GM18858 (cell line): ENCODE measurements at regions not wholly inside any gene's neighbourhood (a gene's known extent, or its start where the extent isn't known, plus 50 kb on each side); places are given as distances from the start of the nearest gene placed in this dataset.
"Not testable (repeated sequence)": the region's sequence is repeated elsewhere in the genome, so short reads cannot be mapped to it uniquely, and the experiment has no call there.

Experiments
- ATAC-seq: cut with Tn5 transposase; IDR thresholded peaks from one replicate; pipeline ENCODE4 v1.9.1; 2021; ENCODE audit not compliant: unreplicated experiment

DNA sequence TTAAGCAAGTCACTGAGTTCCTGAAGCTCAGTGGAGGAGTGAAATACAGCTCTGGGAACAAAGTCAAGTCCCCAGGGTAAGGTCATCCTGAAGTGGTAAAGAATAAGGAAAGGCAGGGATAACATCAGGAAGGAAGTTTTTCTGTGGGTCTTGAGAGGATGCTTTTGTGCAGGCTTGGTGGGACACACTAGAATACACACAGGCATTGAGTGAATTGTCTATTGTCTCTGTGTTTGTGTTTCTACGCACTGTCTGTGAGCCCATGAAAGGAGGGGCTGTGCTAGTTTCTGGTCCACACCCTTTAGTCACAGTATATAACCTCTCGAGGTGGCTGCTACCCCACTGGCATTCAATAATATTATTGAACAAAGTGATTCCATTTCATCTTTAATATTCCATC, 95.8 kb upstream of the ABCB5 start:
- ATAC-seq: no peak

DNA sequence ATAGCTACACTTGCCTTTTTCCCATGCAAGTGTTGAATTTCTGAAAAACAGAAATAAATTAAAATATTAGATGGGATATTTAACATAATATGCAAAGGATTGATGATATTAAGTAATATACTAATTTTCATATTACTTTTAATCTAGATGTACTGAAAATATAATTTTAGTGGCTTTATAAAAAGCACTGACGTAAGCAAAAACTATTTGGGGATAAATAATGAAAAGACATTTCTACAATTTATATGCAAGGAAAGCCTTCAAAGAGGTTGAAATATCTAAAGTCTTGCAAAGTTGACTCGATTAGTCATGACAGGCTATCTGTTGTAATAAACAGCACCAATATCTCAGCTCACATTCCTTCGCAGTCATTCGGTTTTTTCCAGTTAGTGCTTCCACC, 94.9 kb upstream of the ABCB5 start:
- ATAC-seq: no peak

DNA sequence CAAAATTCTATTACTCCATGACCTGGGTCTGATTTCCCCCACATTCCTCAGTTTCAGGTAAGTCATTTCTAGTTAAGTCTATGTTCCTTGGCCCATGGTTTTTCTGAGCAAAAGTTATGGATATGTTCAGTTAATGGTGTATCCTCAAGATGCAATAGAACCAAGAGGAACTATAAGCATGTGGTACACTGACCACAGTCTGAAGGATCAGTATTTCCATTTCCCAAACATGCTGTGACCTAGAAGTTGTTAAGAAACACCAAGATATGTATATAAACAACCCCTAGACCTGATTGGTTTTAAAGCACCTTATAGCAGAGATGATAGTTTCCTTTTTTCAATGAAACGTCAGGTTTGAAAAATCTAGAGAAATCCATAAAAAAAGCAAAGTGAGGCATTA, 94.2 kb upstream of the ABCB5 start:
- no peak for ATAC-seq

DNA sequence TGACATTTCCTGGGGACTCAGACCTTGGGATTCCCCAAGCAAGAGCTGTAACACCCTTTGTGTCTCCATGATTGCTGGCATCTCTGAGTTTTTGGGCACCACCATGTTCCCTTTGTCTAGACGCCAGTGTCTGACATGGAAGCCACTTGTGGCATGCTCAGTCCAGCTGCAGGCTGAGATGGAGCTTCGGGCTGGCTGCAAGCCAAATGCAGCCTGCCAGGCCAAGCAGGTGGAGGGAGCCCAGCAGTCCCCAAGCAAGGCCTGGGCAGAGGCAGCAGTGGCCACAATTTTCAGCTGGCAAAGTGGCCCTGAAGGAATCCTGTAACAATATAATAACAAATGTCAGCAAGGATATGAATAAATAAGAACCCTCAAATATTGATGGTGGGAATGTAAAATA, 86.2 kb upstream of the ABCB5 start:
- ATAC-seq: no peak

DNA sequence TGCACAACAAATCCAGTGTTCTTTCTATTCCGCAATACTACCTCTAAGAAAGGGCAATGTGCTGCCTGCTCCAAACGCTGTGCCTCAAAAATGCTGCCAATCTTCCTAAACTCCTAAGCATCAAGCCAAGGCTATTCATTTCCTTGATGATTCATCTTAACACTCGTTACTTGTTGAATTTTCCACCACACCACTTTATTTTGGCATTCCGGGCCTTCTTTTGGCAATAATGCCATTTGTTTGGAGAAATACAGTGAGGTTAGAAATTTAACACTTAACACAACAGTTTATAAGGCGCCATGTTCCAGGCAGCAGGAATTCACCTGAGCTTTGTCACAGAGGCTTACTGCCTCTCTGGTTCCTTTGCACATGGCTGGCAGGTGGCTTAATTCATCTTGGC, 82.6 kb upstream of the ABCB5 start:
- no peak for ATAC-seq

DNA sequence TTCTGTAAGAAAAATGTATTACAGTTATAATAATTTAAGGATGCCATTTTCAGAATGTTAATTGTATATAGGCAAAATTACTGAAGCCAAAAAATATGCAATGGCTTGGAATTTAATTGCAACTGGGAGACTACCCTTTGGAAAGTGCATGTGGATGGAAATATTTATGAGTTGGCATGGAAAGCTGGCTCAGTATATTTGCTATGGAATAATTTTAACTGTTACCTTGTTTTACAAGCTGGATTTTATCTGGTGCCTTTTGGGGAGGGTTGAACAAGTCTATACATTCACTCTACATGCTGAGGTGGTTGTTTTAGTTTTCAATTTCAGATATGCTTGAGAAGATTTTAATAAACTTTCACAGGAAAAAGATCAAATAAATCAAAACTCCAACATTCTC, 80.9 kb upstream of the ABCB5 start:
- ATAC-seq: no peak

DNA sequence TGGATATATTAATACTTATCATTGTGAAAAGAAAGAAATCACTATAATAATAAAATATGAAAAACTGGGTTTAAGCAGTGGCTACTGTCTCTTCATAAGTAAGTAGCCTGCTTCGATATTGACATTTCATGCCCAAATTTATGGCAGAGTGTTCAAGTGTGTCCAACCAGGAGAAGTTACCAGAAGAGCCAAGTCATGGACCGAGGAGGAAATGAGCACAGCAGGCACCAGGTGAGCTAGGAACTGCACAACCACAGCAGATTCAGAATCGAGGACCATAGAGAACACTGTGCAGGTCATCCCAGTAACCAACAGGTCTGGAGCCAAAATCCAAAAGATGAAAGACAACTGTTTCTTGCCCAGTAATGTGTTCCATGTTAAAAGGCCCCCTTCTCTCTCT, 79.9 kb upstream of the ABCB5 start:
- ATAC-seq: no peak

DNA sequence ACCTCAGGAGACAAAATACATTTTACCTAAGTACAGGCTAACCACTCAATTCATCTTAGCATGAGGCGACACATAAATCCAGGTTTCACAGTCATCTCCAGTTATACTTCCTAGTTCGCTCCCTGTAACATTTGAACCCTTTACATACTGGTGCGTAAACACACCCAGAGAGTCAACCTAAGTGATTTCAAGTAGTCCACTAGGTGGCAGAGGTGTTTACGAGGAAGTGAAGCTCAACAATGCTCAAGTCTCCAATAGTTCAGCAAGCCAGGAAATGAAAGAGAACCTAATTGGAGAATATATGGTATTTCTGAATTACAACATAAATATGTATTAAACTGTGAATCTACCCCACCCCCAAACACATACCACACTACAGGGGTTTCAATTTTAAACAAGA, 76.3 kb upstream of the ABCB5 start:
- ATAC-seq: no peak

DNA sequence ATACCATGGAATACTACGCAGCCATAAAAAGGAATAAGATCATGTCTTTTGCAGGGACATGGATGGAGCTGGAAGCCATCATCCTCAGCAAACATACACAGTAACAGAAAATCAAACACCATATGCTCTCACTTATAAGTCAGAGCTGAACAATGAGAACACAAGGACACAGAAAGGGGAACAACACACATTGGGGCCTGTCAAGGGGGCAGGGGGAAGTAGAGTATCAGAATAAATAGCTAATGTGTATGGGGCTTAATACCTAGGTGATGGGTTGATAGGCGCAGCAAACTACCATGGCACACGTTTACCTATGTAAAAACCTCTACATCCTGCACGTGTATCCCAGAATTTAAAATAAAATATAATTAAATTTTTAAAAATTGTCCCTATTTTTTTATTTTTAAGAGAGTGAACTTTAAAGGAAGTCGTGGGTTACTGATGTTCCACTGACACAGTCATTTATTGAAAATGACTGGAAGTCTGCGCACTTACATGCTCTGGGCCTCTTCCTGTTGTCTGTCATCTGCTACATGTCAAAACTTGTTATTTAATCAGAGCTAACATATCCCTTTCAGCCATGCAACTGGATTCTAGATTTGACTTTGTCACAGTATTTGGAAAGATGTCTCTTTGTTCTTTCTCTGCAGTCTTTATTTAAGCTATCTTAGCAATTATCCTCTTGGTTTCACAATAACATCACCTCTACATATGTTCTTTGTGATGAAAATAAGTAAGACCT, 73.7 kb upstream of the ABCB5 start:
- peak; percentile 89 for ATAC-seq

DNA sequence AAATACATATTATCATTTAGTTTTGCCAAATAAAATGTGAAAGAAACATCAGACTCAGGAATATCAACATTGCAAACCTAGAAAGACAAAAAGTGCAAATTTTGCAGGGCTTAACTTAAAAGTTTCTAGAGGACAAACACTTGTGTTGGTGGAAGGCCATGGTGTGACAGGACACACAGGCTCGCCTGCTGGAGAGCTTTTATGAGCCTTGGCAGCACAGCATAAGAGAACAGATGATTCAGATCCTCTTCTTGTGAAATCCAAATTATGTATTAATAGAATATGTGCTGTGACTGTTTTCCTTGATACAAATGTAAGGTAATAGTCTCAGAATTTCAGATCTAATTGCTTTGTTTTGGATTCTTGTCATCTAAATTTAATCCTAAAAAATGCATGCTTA, 72.9 kb upstream of the ABCB5 start:
- no peak for ATAC-seq

DNA sequence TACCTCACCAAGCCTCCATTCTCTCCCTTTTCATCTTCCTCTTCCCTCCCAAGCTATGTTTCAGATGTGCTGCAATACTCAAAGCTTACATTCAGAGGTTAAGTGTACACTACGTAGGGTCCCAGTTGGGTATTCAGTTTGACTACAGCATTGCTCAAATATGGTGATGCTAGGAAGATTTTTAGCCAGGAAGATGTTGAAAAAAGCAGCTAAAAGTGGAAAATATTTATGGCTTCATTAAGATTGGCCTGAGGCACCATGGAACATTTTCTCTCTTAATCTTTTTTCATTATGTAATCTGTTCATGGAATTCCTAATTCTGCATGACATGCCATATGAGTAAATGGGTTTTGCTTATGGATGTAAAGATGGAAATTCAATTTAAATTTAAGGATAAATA, 72.0 kb upstream of the ABCB5 start:
- ATAC-seq: no peak

DNA sequence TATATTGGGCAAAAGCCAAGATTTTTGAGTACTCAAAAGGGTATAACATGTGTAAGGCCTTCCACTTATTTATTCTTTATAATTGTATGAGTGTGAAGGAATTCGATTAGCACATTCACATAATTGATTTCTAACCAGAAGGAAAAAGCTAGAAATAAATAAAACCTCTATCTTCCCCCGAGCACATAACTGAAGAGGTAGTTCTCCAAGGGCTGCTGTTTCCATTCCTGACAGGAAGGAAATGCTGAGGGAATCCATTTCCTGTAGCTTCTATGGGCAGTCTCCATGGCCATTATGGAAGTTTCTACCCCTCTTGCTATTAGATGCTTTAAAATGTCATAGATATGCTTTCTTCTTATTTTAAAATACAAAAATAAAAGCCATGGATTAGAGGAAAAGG, 70.5 kb upstream of the ABCB5 start:
- ATAC-seq: no peak

DNA sequence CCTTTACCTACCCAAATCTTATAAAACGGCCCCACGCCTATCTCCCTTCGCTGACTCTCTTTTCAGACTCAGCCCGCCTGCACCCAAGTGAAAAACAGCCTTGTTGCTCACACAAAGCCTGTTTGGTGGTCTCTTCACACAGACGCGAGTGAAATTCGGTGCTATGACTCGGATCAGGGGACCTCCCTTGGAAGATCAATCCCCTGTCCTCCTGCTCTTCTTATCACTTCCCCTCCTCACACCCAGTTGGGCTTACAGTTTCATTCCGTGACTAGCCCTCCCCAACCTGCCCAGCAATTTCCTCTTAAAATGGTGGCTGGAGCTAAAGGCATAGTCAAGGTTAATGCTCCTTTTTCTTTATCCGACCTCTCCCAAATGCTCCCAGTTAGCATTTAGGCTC, 68.5 kb upstream of the ABCB5 start:
- ATAC-seq: not testable (repeated sequence)

DNA sequence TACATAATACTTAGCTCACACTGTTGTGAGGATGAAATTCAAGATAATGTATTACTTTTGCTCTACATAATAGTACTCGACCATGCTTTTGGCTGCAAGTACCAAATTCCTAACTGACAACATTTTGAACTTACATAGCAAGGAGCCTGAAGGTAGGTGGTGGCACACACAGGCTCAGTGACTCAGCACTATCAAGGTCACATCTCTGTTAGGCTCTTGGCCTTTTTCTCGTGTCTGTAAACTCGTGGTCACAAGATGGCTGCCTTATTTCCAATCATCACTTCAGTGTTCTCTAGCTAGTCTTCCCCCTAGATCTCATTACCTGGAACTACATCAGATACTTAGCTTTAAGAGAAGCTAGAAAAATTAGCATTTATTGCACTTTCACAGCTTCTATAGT, 61.4 kb upstream of the ABCB5 start:
- ATAC-seq: no peak

DNA sequence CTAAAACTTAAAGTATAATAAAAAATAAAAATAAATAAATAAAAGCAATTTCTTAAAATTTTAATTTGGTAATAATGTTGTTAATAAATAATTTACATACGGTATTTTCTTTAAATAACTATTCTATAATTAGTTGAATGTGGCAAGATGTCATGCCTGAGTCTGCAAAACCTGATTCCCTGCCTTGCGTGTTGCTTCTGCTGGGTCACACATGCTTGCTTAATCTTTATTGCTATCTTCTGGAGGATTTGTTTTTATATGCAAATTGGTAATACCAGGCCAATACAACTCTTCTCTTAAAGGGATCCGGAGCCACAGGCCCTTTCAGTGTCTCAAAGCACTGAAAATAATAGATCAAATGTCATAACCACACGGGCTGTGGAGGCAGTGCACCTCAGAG, 59.4 kb upstream of the ABCB5 start:
- no peak for ATAC-seq

DNA sequence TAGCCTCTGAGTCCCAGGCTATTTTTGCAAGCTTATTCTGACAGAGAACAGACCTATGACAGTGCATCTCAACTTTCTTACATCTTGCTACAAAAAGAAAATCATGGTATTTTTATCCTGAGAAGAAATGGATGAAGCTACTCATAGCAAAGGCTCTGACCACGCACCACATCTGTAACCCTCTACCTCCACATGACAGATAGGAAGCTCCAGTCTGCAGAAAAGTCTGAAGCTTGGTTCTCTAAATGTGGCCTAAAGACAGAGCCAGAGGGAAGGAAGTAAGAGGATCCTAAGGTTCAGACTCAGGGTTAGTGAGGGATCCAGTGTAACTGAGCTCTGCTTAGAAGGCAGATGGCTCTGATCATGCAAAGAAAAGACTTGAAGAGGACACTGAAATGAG, 58.4 kb upstream of the ABCB5 start:
- no peak for ATAC-seq

DNA sequence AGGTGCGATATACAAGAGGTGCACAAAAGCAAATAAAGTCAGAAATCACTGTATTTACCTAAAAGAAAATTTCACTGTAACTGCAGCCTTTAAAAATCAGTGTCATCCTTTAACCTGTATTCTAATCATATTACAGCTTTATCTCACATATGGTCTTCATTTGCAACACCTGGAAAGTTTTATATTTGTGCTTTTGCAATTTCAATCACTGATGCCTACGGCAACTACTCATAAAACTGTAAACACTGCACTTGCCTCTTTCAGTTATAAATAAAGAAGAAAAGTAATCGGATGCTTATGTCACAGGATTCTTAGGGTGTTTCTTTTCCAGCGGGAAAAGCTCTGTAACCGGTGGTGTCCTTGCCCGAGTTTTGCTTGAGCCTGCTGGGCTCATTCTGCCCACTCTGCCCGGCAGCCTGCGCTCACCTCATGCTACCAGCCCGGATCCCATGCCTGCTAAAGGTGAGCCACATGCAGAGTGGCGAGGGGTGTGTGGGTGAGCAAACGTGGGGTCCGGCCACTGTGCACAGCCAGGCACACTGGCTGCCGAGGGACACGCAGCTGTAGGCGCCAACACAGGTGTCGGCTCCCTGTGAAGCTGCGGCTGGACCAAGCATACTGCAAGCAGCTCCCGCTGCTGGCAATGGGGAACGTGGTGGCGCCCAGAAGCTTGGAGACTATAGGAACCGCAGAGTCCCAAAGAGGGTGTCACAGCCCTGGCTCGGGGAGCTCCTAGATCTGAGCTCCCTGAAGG, 56.3 kb upstream of the ABCB5 start:
- no peak for ATAC-seq

DNA sequence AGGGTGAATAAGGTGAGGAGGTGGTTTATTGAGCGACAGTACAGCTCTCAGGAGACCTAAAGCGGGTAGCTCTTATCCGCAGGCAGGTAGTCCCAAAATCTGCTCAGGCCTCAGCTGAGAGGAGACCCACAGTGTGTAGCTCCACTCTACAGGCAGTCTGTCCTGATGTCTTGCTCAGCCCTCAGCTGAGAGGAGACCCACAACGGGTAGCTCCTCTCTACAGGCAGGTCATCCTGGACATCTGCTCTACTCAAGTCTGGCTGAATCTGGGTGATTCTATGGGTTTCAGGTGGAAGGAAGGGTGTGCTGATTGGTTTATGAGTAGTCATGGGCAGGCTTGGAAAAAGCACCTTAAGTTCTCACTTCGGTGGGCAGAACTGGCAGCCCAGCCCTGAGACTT, 55.6 kb upstream of the ABCB5 start:
- no peak for ATAC-seq

DNA sequence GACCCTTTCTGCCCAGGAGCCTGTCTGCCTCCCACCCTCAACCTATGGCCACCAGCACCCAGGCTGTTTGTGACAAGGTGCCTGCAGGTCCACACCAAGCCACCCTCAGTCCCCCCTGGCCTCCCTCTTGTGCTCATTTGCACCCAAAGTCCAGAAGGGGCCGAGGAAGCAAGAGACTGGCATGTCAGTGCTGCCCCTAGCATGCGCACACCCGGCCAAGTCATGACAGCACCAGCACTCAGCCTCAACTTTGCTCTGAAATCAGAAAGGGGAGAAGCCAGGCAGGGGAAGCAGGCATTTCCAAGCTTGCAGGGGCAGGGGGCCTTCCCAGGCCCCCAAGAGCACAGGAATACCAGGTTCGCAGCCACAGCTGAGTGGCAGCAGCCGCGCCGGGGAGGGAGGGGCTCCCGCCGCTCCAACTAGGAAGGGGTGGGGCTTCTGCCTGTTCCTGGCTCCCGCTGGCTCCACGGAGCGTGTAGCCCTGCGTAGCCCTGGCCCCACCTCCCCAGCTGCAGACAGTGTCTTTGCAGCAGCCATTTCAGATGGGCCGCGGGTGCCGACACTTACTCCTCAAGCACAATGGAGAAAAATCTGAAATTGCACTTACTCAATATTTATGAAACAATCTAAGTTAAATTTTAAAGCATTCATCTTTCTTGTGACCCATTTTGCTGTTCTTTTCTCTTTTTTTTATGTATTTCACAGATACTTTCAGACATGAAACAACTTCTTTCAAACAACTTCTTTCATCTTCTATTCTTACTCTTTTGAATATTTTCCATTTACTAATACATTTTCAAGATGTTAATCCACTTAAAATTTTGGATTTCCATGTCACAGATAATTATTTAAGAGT, 54.9 kb upstream of the ABCB5 start:
- no peak for ATAC-seq

DNA sequence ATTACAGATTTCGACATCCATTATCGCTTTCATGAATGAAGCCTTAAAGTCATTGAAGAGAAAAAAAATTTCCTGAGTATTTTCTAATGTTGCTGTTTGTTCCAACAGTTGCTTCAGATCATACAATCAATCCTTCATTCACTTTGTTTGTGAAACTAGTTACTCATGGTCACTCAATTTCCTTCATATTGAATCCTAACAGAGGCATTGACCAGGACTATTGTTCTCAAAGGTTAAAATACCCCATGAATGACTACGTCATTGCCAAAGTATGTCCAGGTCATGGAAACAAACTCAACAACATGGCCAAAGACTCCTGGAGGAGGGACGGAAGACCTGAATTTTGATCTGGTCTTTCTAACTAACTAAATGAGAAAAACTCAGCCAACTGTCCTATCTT, 54.0 kb upstream of the ABCB5 start:
- no peak for ATAC-seq

DNA sequence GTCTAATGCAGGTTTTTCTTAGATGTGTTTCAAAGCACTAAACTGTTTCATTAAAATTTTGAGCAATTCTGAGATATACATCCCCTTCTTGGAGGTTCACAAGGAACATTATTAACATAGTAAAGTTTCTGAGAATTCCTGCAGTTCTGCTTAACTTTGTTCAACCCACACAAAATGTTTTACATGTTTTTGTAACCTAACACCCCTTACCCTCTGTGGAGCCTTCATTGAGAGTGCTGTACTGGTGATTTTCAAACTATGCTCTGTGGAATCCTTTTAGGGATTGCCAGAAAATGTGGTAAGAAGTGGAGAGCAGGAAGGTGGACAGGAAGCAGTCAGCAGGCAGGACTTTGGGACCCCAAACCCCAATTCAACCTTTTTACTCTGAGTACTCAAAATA, 53.6 kb upstream of the ABCB5 start:
- ATAC-seq: no peak

DNA sequence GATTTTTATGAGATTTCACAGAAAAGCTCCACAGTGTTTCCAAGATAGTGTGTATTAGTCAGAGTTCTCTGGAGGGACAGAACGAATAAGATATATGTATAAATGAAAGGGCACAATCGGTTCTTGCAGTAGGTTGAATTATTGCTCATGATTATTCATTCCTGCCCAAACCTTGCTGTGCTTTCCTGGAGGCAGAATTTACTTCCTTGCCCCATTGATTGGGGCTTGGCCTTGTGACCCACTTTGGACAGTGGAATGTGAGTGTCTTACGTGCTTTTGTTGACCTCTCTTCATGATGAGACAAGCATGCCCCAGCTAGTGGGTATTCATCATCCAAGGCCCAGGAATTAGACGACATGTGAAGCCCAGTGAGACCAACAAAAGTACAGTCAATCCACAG, 53.0 kb upstream of the ABCB5 start:
- no peak for ATAC-seq
